ENCODE measurements at regions not wholly inside any gene's neighbourhood (a gene's known extent, or its start where the extent isn't known, plus 50 kb on each side); places are given as distances from the start of the nearest gene placed in this dataset.
A peak's percentile ranks its signal among the peaks of the same experiment; 100 is the strongest.

DNA sequence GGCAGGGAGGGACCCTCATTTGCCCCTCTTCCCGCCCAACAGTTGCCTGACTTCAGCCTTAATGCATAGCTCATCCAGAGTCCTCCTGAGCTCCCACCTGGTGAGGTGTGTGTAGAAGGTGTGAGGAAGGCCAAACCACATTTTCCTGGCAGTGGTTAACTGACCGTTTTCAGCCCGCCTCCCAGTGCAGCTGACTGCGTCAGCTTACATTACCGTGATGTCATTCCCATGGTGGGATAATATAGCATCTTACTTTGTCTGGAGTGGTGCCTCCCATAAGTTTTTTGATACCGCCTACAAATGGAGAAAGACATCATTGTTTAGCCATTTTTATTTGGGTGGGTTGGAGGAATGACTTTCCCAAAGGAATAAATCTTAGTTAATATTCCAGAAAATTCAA is 151.9 kb downstream of the C9orf152 start:
- no peak overlapping the region for H3K27ac Mint-ChIP-seq
- peak overlapping the region; percentile 13 for H3K4me3 Mint-ChIP-seq
- Histone ChIP-seq H3K27me3 (replicated peaks in 1 of 4; ENCODE audit: control extremely low read depth in 1 of 4, control insufficient read depth in 3 of 4, insufficient read depth in 4 of 4, low read length in 3 of 4) (no peaks in the 10 kb centered on the region), H4K20me1 (ENCODE audit: control insufficient read depth, insufficient read depth, low read length, poor library complexity, severe bottlenecking) (peaks cover 46% of the 10 kb centered on the region), H3K9me3 (ENCODE audit: control extremely low read depth in 1 of 3, control insufficient read depth in 2 of 3, insufficient read depth in 1 of 3, low read length in 2 of 3) (peaks cover 0 to 4% (median 0%) of the 10 kb centered on the region in 3 donors), H3K27ac (ENCODE audit: low read length in 2 of 2) (peak overlapping the region in 1 of 2 donors; percentile 45), H3K4me1 (ENCODE audit: control insufficient read depth in 2 of 2, insufficient read depth in 2 of 2, low read length in 2 of 2) (peaks cover 74 to 85% of the 10 kb centered on the region in 2 donors), H3K4me2 (replicated peaks; ENCODE audit: low read depth, low read length, poor library complexity, severe bottlenecking) (peak overlapping the region; percentile 53), H3K79me2 (ENCODE audit: control insufficient read depth, insufficient read depth, low read length) (peaks cover 100% of the 10 kb centered on the region), H3K4me3 (ENCODE audit: control extremely low read depth in 1 of 5, extremely low read depth in 1 of 5, insufficient read depth in 1 of 5, low read depth in 2 of 5, low read length in 4 of 5) (no peak overlapping the region), H2AFZ (ENCODE audit: insufficient read depth, low read depth, low read length, poor library complexity, severe bottlenecking) (no peak overlapping the region), H3K9ac (ENCODE audit: low read length) (no peak overlapping the region), H3K36me3 (replicated peaks in 1 of 2; ENCODE audit: control extremely low read depth in 1 of 2, control insufficient read depth in 1 of 2, extremely low read depth in 1 of 2, insufficient read depth in 2 of 2, low read length in 1 of 2) (peaks cover 3 to 37% of the 10 kb centered on the region in 2 experiments)
- CTCF ChIA-PET: interaction anchor here (0.7 to 21.6 kb wide), 5 partner anchors 11 to 196 kb away, joined by 3 to 585 read pairs (median 5); no protein-coding TSS in a partner anchor
- ATAC-seq (ENCODE audit: low read depth) (no peak), DNase-seq (no peak)
- POLR2A ChIA-PET: interaction anchor here (1.1 kb wide), 1 partner anchor 88 kb away, joined by 3 read pairs; no protein-coding TSS in a partner anchor
- no peaks in the 10 kb centered on the region for H3K9me3 Mint-ChIP-seq (ENCODE audit: insufficient read depth)
- H3K27me3 Mint-ChIP-seq: no peaks in the 10 kb centered on the region
- intact Hi-C loops (cut with micrococcal nuclease): loop anchor here (5.0 kb wide), 1 partner anchor 96 kb away; no protein-coding TSS in a partner anchor
- TF ChIP-seq, protein P1, sequence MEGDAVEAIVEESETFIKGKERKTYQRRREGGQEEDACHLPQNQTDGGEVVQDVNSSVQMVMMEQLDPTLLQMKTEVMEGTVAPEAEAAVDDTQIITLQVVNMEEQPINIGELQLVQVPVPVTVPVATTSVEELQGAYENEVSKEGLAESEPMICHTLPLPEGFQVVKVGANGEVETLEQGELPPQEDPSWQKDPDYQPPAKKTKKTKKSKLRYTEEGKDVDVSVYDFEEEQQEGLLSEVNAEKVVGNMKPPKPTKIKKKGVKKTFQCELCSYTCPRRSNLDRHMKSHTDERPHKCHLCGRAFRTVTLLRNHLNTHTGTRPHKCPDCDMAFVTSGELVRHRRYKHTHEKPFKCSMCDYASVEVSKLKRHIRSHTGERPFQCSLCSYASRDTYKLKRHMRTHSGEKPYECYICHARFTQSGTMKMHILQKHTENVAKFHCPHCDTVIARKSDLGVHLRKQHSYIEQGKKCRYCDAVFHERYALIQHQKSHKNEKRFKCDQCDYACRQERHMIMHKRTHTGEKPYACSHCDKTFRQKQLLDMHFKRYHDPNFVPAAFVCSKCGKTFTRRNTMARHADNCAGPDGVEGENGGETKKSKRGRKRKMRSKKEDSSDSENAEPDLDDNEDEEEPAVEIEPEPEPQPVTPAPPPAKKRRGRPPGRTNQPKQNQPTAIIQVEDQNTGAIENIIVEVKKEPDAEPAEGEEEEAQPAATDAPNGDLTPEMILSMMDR (IDR thresholded peaks at IDR 0.05): no peak
- TF ChIP-seq EZH2 (IDR thresholded peaks at IDR 0.05; ENCODE audit: borderline replicate concordance, insufficient read depth, low read depth, low read length, poor library complexity, severe bottlenecking): no peak
- no CpG with 5 or more reads among the region's 6 CpGs for WGBS (ENCODE audit: insufficient coverage)
- H3K4me1 Mint-ChIP-seq: peaks cover 82% of the 10 kb centered on the region

DNA sequence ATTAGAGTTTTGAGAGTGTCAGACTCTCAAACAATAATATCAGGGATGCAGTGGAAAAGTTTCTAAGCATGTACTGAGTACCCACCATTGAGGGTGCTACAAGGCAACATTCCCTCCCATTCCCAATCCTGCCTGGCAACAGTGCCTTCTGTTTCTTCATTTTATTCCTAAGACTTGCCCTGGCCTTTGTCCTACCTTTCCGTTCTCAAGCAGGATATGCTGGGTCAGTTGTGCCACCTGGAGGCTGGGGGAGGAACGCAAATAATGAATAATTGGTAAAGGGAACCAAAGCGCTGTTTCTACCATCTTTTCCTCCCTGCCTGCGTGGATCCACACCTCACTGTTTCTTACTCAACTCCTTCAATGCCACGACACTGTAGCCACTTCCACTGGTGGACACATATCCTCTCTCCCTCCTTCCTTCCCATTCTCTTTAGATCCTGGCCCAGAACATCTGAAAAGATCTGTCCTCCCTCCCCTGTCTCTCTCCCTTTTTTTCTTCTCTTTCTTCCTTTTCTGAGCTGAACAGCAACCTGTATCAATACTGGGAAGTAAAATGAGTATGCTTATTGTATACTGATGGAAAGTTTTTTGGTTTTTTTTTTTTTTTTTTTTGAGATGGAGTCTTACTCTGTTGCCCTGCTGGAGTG is 149.5 kb downstream of the C9orf152 start:
- Mint-ChIP-seq H3K27me3 (no peaks in the 10 kb centered on the region), H3K4me1 (peaks cover 76% of the 10 kb centered on the region), H3K4me3 (peak overlapping the region; percentile 68), H3K27ac (peak overlapping the region; percentile 80), H3K9me3 (ENCODE audit: insufficient read depth) (no peaks in the 10 kb centered on the region)
- Histone ChIP-seq H3K4me2 (replicated peaks; ENCODE audit: low read depth, low read length, poor library complexity, severe bottlenecking) (peak overlapping the region; percentile 53), H3K27ac (ENCODE audit: low read length in 2 of 2) (peak overlapping the region in 1 of 2 donors; percentile 45), H3K79me2 (ENCODE audit: control insufficient read depth, insufficient read depth, low read length) (peaks cover 100% of the 10 kb centered on the region), H2AFZ (ENCODE audit: insufficient read depth, low read depth, low read length, poor library complexity, severe bottlenecking) (peak overlapping the region; percentile 23), H3K27me3 (replicated peaks in 1 of 4; ENCODE audit: control extremely low read depth in 1 of 4, control insufficient read depth in 3 of 4, insufficient read depth in 4 of 4, low read length in 3 of 4) (no peaks in the 10 kb centered on the region), H3K9me3 (ENCODE audit: control extremely low read depth in 1 of 3, control insufficient read depth in 2 of 3, insufficient read depth in 1 of 3, low read length in 2 of 3) (peaks cover 0 to 4% (median 0%) of the 10 kb centered on the region in 3 donors), H3K4me1 (ENCODE audit: control insufficient read depth in 2 of 2, insufficient read depth in 2 of 2, low read length in 2 of 2) (peaks cover 57 to 70% of the 10 kb centered on the region in 2 donors), H4K20me1 (ENCODE audit: control insufficient read depth, insufficient read depth, low read length, poor library complexity, severe bottlenecking) (peaks cover 57% of the 10 kb centered on the region), H3K9ac (ENCODE audit: low read length) (no peak overlapping the region), H3K36me3 (replicated peaks in 1 of 2; ENCODE audit: control extremely low read depth in 1 of 2, control insufficient read depth in 1 of 2, extremely low read depth in 1 of 2, insufficient read depth in 2 of 2, low read length in 1 of 2) (peaks cover 3 to 44% of the 10 kb centered on the region in 2 experiments), H3K4me3 (ENCODE audit: control extremely low read depth in 1 of 5, extremely low read depth in 1 of 5, insufficient read depth in 1 of 5, low read depth in 2 of 5, low read length in 4 of 5) (no peak overlapping the region)
- ATAC-seq (ENCODE audit: low read depth): peak; percentile 65
- ChIA-PET CTCF (interaction anchor here (0.5 to 21.6 kb wide), 31 partner anchors 8 to 175 kb away, joined by 3 to 585 read pairs (median 4); no protein-coding TSS in a partner anchor), POLR2A (interaction anchor here (0.6 to 2.5 kb wide), 5 partner anchors 9 to 155 kb away, joined by 4 to 6 read pairs (median 4); no protein-coding TSS in a partner anchor)
- intact Hi-C loops (cut with micrococcal nuclease): loop anchor here (1.0 to 5.0 kb wide), 3 partner anchors 10 to 155 kb away; no protein-coding TSS in a partner anchor
- 23% methylated on average over 3 of the region's 5 CpGs for WGBS (ENCODE audit: insufficient coverage)
- TF ChIP-seq EZH2 (IDR thresholded peaks at IDR 0.05; ENCODE audit: borderline replicate concordance, insufficient read depth, low read depth, low read length, poor library complexity, severe bottlenecking): no peak
- TF ChIP-seq, protein P1 (IDR thresholded peaks at IDR 0.05): peak; percentile 77
- DNase-seq: peak; percentile 75

All from B cell (primary cell).